ENCODE measurements at regions not wholly inside any gene's neighbourhood (a gene's known extent, or its start where the extent isn't known, plus 50 kb on each side); places are given as distances from the start of the nearest gene placed in this dataset.

DNA sequence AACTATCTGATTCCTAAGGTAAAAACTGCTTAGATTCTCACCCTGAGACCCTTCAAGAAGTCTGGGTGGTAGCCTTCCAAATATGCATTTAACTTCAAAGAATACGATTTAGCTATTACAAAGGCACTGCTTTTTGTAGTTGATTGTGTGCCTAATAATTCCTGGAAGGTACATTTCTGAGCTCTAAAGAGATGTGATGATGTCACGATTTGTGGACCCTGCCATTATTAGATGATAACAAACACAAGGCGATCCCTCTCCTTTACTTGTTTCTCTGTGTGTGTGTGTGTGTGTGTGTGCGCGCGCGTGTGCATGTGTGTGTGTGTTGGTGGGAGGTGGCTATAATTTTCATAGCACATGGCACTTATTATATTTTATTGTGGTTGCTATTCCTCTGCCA lies 70.9 kb downstream of the TFPI2 start:
- no peak overlapping the region for H3K9ac ChIP-seq (ENCODE audit: low read depth in 1 of 2, low read length in 2 of 2)
- no peak for DNase-seq (ENCODE audit: low spot score)
- H3K4me3 ChIP-seq (ENCODE audit: low read depth in 1 of 3, low read length in 3 of 3) = no peak overlapping the region
- no peak for TF ChIP-seq JUND (IDR thresholded peaks at IDR 0.05)
- TF ChIP-seq, protein P1, sequence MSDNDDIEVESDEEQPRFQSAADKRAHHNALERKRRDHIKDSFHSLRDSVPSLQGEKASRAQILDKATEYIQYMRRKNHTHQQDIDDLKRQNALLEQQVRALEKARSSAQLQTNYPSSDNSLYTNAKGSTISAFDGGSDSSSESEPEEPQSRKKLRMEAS (IDR thresholded peaks at IDR 0.05) = no peak
- no peak for TF ChIP-seq EGR1 (IDR thresholded peaks at IDR 0.05; ENCODE audit: low read depth in 2 of 2)
- no peak for TF ChIP-seq TAF1 (conservative IDR thresholded peaks at IDR 0.05)
- TF ChIP-seq, protein P2, sequence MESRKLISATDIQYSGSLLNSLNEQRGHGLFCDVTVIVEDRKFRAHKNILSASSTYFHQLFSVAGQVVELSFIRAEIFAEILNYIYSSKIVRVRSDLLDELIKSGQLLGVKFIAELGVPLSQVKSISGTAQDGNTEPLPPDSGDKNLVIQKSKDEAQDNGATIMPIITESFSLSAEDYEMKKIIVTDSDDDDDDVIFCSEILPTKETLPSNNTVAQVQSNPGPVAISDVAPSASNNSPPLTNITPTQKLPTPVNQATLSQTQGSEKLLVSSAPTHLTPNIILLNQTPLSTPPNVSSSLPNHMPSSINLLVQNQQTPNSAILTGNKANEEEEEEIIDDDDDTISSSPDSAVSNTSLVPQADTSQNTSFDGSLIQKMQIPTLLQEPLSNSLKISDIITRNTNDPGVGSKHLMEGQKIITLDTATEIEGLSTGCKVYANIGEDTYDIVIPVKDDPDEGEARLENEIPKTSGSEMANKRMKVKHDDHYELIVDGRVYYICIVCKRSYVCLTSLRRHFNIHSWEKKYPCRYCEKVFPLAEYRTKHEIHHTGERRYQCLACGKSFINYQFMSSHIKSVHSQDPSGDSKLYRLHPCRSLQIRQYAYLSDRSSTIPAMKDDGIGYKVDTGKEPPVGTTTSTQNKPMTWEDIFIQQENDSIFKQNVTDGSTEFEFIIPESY (IDR thresholded peaks at IDR 0.05) = no peak
- no peaks in the 10 kb centered on the region for H3K9me3 ChIP-seq (ENCODE audit: control insufficient read depth in 4 of 4, low read length in 3 of 4)
- no peaks in the 10 kb centered on the region for H3K4me1 ChIP-seq (ENCODE audit: control insufficient read depth in 4 of 4, insufficient read depth in 4 of 4, low read length in 3 of 4)
- no peak overlapping the region for H3K27ac ChIP-seq (ENCODE audit: low read depth in 1 of 2, low read length in 2 of 2)
- no peaks in the 10 kb centered on the region for H3K27me3 ChIP-seq (ENCODE audit: control insufficient read depth in 4 of 4, insufficient read depth in 4 of 4, low read length in 3 of 4)
- 82% methylated on average over 7 of the region's 7 CpGs for WGBS
- no peaks in the 10 kb centered on the region for H3K36me3 ChIP-seq (ENCODE audit: control insufficient read depth in 4 of 4, insufficient read depth in 3 of 4, low read depth in 1 of 4, low read length in 3 of 4)

DNA sequence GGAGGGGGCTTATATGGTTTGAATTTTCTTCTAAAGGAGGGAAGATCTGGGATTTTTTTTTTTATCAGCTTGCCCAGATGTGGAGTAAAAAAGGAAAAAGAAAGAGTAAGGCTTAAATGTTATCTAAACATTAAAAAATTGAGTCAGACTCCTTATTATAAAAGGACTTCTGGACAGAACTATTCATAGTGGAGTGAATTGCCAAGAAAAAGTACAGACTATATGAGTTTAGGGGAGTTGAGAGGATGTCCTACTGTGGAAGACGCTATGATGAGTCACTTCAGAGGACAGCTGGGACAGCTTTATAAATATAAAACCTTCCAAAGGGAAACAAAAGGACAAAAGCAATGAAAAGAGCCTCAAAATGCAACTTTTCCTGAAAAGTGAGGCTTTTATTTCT lies 73.0 kb downstream of the TFPI2 start:
- Histone ChIP-seq H3K27me3 (ENCODE audit: control insufficient read depth in 4 of 4, insufficient read depth in 4 of 4, low read length in 3 of 4) (no peaks in the 10 kb centered on the region), H3K4me1 (ENCODE audit: control insufficient read depth in 4 of 4, insufficient read depth in 4 of 4, low read length in 3 of 4) (no peaks in the 10 kb centered on the region), H3K4me3 (ENCODE audit: low read depth in 1 of 3, low read length in 3 of 3) (no peak overlapping the region), H3K36me3 (ENCODE audit: control insufficient read depth in 4 of 4, insufficient read depth in 3 of 4, low read depth in 1 of 4, low read length in 3 of 4) (no peaks in the 10 kb centered on the region), H3K27ac (ENCODE audit: low read depth in 1 of 2, low read length in 2 of 2) (no peak overlapping the region), H3K9me3 (ENCODE audit: control insufficient read depth in 4 of 4, low read length in 3 of 4) (no peaks in the 10 kb centered on the region), H3K9ac (ENCODE audit: low read depth in 1 of 2, low read length in 2 of 2) (no peak overlapping the region)
- DNase-seq (ENCODE audit: low spot score) = no peak
- WGBS = 65% methylated on average over 1 of the region's 1 CpG
- no peak for TF ChIP-seq GABPA (IDR thresholded peaks at IDR 0.05 in 1 of 2, conservative IDR thresholded peaks at IDR 0.05 in 1 of 2)

DNA sequence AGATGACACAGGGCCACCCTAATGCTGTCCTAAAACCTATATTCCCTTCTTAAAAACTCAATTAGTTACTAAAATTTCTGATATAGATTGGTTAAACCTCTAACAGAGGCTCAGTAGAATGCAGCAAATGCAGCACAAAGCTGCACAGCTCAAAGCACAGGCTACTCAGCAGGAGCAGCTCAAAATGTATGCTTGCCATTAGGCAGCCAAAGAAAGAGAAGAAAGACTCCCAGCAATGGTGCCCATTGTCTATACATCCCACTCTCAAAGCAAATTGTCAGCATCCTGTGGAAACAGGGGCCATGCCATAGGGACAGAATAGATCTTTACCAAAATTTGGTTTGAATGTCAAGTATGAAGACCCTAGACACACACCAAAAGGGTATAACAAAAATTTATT lies 73.5 kb downstream of the TFPI2 start:
- no peak for DNase-seq (ENCODE audit: low spot score)
- Histone ChIP-seq H3K9me3 (ENCODE audit: control insufficient read depth in 4 of 4, low read length in 3 of 4) (no peaks in the 10 kb centered on the region), H3K4me1 (ENCODE audit: control insufficient read depth in 4 of 4, insufficient read depth in 4 of 4, low read length in 3 of 4) (no peaks in the 10 kb centered on the region), H3K4me3 (ENCODE audit: low read depth in 1 of 3, low read length in 3 of 3) (no peak overlapping the region), H3K9ac (ENCODE audit: low read depth in 1 of 2, low read length in 2 of 2) (no peak overlapping the region), H3K27ac (ENCODE audit: low read depth in 1 of 2, low read length in 2 of 2) (no peak overlapping the region), H3K36me3 (ENCODE audit: control insufficient read depth in 4 of 4, insufficient read depth in 3 of 4, low read depth in 1 of 4, low read length in 3 of 4) (no peaks in the 10 kb centered on the region), H3K27me3 (ENCODE audit: control insufficient read depth in 4 of 4, insufficient read depth in 4 of 4, low read length in 3 of 4) (no peaks in the 10 kb centered on the region)
- TF ChIP-seq, protein P3, sequence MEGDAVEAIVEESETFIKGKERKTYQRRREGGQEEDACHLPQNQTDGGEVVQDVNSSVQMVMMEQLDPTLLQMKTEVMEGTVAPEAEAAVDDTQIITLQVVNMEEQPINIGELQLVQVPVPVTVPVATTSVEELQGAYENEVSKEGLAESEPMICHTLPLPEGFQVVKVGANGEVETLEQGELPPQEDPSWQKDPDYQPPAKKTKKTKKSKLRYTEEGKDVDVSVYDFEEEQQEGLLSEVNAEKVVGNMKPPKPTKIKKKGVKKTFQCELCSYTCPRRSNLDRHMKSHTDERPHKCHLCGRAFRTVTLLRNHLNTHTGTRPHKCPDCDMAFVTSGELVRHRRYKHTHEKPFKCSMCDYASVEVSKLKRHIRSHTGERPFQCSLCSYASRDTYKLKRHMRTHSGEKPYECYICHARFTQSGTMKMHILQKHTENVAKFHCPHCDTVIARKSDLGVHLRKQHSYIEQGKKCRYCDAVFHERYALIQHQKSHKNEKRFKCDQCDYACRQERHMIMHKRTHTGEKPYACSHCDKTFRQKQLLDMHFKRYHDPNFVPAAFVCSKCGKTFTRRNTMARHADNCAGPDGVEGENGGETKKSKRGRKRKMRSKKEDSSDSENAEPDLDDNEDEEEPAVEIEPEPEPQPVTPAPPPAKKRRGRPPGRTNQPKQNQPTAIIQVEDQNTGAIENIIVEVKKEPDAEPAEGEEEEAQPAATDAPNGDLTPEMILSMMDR (IDR thresholded peaks at IDR 0.05; ENCODE audit: low read depth, low read length, missing input control) = no peak
- TF ChIP-seq HNF4A (conservative IDR thresholded peaks at IDR 0.05) = no peak
- no peak for TF ChIP-seq TAF1 (conservative IDR thresholded peaks at IDR 0.05)
- TF ChIP-seq SP1 (IDR thresholded peaks at IDR 0.05) = no peak
- TF ChIP-seq FOXA1 (IDR thresholded peaks at IDR 0.05) = no peak
- TF ChIP-seq, protein P4, sequence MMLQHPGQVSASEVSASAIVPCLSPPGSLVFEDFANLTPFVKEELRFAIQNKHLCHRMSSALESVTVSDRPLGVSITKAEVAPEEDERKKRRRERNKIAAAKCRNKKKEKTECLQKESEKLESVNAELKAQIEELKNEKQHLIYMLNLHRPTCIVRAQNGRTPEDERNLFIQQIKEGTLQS (IDR thresholded peaks at IDR 0.05) = no peak
- TF ChIP-seq FOXA2 (IDR thresholded peaks at IDR 0.05) = no peak
- TF ChIP-seq, protein P2 (IDR thresholded peaks at IDR 0.05) = no peak
- no peak for TF ChIP-seq EGR1 (IDR thresholded peaks at IDR 0.05; ENCODE audit: low read depth in 2 of 2)
- TF ChIP-seq, protein P5, sequence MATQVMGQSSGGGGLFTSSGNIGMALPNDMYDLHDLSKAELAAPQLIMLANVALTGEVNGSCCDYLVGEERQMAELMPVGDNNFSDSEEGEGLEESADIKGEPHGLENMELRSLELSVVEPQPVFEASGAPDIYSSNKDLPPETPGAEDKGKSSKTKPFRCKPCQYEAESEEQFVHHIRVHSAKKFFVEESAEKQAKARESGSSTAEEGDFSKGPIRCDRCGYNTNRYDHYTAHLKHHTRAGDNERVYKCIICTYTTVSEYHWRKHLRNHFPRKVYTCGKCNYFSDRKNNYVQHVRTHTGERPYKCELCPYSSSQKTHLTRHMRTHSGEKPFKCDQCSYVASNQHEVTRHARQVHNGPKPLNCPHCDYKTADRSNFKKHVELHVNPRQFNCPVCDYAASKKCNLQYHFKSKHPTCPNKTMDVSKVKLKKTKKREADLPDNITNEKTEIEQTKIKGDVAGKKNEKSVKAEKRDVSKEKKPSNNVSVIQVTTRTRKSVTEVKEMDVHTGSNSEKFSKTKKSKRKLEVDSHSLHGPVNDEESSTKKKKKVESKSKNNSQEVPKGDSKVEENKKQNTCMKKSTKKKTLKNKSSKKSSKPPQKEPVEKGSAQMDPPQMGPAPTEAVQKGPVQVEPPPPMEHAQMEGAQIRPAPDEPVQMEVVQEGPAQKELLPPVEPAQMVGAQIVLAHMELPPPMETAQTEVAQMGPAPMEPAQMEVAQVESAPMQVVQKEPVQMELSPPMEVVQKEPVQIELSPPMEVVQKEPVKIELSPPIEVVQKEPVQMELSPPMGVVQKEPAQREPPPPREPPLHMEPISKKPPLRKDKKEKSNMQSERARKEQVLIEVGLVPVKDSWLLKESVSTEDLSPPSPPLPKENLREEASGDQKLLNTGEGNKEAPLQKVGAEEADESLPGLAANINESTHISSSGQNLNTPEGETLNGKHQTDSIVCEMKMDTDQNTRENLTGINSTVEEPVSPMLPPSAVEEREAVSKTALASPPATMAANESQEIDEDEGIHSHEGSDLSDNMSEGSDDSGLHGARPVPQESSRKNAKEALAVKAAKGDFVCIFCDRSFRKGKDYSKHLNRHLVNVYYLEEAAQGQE (IDR thresholded peaks at IDR 0.05) = no peak
- no peak for TF ChIP-seq YY1 (IDR thresholded peaks at IDR 0.05)
- no peak for TF ChIP-seq JUND (IDR thresholded peaks at IDR 0.05)
- TF ChIP-seq RXRA (IDR thresholded peaks at IDR 0.05) = no peak
- TF ChIP-seq RAD21 (IDR thresholded peaks at IDR 0.05) = no peak

Measured in liver (tissue), 8 donors.